ENCODE measurements at regions not wholly inside any gene's neighbourhood (a gene's known extent, or its start where the extent isn't known, plus 50 kb on each side); places are given as distances from the start of the nearest gene placed in this dataset.

GRCh38 chr4:182124359-182124758, 118.8 kb upstream of the TENM3 start:
- no peak for DNase-seq

DNA sequence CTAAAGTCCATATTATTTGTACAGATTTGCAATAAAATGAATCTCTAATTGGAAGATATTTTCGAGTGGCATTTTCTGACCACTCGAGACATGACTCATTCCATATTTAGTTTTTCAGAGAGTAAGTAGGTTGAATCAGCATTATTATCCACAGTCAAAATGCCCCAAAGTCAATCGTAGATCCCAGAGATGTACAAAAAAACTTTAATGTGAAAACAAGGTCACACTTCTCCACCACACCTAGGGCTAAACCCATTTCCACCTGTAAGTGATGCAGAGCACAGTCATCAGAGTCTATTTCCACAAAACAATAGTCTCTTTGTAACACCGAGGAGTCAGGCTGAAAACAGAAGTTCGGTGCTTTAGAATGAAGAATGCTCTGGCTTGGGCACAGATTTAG, 117.1 kb upstream of the TENM3 start:
- no peak for DNase-seq

GRCh38 chr4:182126603-182127002, 116.6 kb upstream of the TENM3 start:
- DNase-seq: no peak

- no peak for DNase-seq
Measured at GRCh38 chr4:182133033-182133432, 110.2 kb upstream of the TENM3 start.

GRCh38 chr4:182134261-182134660, 108.9 kb upstream of the TENM3 start:
- DNase-seq: no peak

DNA sequence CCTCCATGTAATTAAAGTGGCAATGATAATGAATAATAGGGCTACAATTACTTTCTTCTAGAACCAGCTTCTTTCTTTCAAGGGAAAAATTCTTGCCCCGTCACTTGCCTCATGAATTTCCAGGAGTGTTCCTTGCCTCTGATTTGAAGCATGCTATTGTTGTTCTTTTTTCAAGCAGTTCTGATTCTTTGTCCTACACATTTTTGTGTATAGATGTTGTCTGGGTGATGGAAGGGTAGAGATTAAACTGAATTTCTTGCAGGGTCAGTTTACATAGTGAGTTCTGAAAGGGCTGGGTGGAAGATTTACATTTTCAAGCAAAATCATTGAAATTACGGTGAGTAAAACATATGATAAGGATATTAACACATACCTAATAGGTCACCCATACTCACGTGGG, 107.0 kb upstream of the TENM3 start:
- DNase-seq: no peak

GRCh38 chr4:182137343-182137742, 105.9 kb upstream of the TENM3 start:
- DNase-seq: no peak

DNA sequence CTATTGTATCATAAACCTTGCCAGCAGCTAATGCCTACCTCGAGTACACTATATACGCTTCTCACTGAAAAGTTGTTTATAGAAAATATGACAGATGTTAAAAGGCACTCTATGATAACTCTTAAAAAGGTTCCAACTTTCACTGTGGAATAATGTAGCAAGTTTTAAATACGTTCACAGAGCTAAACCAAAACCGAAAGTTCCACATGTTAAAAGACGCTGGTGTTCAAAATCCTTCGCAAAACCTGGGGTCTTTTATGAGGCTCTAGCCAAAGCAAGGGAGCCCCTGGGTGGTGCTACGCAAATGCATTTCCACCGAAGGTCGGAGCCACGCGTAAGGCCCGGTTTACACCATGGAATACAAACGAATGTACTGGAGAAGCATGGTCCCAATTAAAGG, 103.7 kb upstream of the TENM3 start:
- no peak for DNase-seq

DNA sequence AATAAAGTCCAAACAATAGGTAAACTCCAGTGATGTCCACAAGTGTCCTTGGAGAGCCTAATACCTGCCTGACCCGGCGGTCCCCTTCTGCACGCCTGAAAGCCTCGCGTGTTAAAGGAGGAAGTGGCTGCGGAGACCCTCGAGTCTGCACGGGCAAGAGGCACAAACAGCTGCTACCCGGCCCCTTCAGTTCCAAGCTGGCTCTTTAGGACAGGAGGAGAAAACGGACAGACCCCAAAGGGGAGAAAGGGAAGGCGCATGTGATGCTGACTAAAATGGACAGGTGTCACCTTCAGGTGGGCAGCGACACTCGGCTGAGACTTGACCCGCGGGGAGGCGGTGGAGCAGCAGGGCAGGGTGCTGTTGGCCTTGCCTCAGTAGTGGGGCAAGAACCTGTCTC, 102.7 kb upstream of the TENM3 start:
- DNase-seq: no peak

- no peak for DNase-seq
Measured at GRCh38 chr4:182141061-182141460, 102.1 kb upstream of the TENM3 start.

- no peak for DNase-seq
Measured at GRCh38 chr4:182142176-182143085, 100.8 kb upstream of the TENM3 start.

- DNase-seq: no peak
Measured at GRCh38 chr4:182143086-182143821, 99.9 kb upstream of the TENM3 start.

DNA sequence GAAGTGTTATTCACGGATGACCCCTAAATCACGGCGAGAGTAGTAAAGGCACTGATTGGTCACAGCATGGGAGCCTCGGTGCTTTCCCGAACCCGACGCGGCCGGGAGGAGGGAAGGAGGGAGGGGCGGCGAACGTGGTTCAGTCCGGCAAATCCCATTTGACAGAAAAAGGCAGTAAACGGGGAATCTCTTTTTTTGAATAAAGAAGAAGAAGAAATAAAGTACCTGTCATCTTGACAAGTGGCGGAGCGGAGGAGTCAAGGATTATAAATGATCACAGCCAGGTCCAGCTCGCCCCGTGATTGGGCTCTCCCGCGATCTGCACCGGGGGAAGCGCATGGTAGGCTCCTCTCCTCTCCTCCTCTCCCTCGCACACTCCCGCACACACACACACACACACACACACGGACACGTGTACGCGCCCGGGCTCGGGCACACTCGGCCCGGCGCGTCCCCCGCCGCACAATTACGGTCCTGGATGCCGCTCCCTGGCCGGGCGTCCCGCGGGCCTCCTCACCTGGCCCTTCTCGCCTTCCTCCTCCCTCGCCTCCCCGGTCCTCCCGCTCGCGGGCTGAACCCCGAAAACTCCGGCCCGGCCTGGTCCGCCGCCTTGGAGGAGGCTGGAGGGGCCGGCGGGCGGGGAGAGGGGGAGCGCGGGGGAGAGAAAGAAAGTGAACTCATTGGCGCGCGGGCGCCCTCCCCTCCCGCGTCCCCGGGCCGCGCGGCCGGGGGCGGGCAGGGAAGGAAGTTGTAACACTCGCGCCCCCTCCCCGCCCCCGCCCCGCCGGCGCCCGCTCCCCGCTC, 99.2 kb upstream of the TENM3 start:
- no peak for DNase-seq

- no peak for DNase-seq
Measured at GRCh38 chr4:182144626-182145333, 98.4 kb upstream of the TENM3 start.

DNA sequence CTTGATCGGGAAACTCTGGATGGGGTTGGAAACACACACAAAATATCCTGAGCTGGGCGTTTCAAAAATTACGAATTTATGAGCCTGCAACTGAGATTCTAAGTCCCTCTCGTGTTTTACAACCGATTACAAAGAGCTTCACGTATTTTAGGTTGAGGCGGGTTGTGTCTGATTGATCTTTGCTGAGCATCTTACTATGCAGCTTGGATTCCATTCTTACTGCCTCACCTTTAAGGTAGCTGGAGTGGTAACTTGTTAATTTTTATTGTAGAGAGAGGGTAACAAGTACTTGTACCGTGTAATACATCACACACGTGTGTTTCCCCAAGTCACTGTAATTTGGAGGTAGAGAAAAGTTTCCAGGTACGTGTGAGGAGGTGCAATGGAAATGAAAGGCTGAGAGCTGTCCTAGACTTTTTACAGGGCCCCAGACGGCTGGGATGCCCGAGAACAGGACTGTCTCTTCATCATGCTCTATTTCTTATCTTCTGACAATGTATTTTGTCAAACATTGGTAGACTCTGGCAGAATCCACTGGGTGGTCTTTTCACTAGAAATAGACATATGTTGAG, 97.8 kb upstream of the TENM3 start:
- no peak for DNase-seq

- no peak for DNase-seq
Measured at GRCh38 chr4:182147391-182147790, 95.8 kb upstream of the TENM3 start.

GRCh38 chr4:182150645-182151044, 92.6 kb upstream of the TENM3 start:
- DNase-seq: no peak

GRCh38 chr4:182155806-182156205, 87.4 kb upstream of the TENM3 start:
- DNase-seq: no peak

DNA sequence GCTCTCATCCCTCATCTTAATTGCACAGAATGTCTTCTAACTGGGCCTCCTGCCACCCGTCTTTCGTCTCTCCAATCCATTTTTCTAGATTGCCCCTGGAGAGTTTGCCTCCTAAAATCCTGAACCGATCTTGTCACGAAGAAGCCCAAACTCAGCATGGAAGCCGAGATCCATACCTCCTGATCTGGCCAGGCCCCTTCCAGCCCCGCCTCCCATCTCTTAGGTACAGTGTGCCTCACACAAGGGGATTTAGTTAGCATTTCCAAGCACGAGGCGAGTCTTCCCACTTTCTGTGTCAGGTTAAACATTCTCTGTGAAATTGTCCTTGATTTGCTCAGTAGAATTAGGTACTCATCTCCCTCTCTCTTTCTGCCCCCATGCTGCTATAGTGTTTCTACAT, 80.0 kb upstream of the TENM3 start:
- no peak for DNase-seq

DNA sequence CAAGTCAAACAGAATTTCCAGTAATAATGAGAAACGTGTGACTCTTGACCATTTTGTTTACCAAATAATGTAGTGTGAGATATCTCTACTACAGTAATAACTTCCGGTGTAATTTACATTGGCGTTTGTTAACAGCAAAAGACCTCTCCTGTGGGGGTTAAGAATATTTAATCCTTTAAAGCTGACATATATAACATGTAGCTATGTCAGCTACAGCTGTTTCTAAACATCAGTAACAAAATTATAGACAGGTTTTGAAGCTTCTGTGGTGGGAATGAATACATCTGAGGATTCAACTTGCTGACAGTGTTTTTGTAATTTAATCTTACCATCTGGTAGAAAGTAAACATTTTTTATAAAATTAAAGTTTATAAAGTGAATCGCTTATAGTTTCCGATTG, 73.6 kb upstream of the TENM3 start:
- no peak for DNase-seq

DNA sequence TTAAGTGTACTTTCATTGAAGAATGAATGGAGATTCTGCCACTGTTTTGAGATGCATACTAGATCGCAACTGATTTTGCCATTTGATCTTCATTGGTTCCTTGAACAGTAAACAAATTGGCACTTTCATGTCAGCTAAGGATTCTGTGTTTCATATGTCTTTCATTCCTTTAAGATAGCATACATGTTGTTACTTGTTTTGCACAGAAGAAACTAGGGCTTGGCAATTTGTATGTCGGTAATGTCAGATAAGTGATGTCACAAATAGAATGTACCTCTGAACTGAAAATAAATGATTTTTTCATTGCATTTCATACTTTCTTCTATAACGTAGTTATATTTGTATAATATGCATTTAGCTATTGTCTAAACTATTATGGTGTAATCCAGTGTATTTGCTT, 73.2 kb upstream of the TENM3 start:
- DNase-seq: no peak

DNA sequence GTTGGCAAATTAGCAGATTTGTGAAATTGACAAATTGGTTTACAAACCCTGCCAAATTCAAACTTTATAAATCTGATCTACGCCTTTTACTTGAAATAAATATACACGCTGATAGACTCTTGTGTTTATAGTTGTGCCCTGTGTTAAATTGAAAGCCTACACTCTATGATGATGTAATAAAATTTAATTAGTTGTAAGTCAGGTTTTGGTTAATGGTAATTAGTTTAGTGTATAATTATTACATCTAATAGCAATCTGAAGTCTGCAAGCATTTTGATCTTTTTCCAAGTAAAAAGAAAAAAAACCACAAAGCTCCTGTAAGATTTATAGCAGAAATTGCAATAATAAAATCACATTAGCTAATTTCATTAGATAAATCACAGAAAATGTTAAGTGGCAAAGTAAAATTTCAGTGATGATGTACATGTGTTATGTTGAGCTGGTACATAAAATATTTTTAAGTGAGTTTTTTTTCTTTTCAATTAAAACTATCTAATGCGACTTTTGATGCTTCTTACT, 72.7 kb upstream of the TENM3 start:
- DNase-seq: no peak
